LNCAP (cell line): ENCODE measurements at regions not wholly inside any gene's neighbourhood (a gene's known extent, or its start where the extent isn't known, plus 50 kb on each side); places are given as distances from the start of the nearest gene placed in this dataset.

ENCODE experiments used
- TF ChIP-seq, protein P1 (sequence below): fragments of 450-650 bp; IDR thresholded peaks from 2 replicates; pipeline ENCODE4 v1.5.1; 2017; ENCODE audit warnings: mild to moderate bottlenecking

DNA sequence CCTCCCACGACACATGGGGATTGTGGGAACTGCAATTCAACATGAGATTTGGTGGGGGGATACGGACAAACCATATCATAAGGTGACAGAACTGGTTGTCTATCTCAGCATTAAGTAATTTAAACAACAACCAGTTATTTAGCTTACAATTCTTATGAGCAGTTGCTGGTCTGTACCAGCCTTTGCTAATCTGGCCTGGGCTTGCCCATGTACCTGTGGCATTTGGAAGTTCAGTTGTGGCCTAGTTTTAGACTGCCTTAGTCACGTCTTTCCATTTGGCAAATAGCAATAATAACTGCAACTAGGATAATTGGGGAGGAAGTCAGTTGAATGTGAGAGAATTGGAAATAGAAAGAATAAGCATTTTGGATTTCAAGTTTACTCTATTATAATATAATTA, 441.8 kb upstream of the CXADR start:
- TF ChIP-seq, protein P1, sequence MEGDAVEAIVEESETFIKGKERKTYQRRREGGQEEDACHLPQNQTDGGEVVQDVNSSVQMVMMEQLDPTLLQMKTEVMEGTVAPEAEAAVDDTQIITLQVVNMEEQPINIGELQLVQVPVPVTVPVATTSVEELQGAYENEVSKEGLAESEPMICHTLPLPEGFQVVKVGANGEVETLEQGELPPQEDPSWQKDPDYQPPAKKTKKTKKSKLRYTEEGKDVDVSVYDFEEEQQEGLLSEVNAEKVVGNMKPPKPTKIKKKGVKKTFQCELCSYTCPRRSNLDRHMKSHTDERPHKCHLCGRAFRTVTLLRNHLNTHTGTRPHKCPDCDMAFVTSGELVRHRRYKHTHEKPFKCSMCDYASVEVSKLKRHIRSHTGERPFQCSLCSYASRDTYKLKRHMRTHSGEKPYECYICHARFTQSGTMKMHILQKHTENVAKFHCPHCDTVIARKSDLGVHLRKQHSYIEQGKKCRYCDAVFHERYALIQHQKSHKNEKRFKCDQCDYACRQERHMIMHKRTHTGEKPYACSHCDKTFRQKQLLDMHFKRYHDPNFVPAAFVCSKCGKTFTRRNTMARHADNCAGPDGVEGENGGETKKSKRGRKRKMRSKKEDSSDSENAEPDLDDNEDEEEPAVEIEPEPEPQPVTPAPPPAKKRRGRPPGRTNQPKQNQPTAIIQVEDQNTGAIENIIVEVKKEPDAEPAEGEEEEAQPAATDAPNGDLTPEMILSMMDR, result no peak

DNA sequence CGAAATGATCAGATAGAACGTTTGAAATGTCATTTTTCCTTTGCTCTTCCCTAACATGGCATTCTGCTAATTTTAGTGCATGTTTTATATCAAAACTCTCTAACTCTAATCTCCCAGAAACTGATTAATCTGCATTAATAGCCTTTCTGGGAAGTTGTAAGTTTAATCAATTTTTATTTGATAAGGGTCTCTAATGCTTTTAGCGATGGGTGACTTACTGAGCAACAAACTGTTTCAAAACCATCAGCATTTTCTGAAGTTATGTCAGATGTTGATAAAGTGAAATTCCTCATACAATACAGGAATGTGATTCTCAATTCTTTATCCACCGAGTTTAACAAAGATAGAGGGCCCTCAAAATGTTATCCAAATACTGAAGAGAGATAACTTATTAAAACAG, 431.6 kb upstream of the CXADR start:
- TF ChIP-seq, protein P1, result no peak

DNA sequence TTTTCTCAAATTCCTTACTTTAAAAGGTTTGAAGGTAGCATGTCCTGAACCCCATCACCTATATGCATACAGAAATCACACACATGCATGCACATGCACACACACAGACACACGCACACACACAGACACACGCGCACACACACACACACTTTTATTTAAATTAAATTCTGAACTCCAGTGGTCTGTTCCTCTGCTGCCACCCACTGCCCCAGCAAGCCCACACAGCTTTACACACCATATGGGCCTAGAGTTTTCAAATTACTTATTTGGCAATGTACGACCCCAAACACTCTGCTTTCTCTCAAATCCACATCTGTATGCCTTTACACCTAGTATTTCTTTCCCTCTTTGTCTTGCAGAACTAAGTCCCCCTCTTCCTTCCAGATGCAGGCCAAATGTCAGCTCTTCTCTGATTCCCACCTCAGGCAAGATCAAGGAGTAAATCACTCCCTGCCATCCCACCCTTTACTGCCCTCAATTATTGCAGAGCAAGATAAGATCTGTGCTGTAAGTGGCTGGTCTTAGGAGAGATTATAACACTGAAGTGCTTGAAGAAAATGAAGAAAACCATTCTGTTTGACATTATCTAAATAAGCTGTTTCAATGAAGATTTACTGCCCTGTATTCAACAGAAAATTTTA, 429.9 kb upstream of the CXADR start:
- TF ChIP-seq, protein P1, result no peak

DNA sequence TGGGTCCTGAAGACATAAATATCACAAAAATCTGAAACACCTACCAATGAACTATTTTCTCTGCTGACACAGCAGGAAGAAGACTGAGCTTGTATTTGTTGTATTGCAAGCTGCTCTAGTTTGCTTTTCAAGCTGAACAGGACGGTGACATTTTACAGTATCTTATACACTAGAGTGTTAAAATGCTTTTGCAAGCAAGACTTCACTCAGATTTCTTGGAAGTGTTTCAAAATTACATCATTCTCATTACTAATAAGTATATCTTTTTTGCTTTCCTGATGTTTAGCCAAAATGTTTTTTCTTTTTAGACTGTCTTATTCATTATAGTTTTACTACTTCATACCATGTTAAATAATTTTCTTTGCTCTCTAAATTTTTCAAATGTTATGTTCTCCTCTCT, 427.1 kb upstream of the CXADR start:
- TF ChIP-seq, protein P1, result no peak

DNA sequence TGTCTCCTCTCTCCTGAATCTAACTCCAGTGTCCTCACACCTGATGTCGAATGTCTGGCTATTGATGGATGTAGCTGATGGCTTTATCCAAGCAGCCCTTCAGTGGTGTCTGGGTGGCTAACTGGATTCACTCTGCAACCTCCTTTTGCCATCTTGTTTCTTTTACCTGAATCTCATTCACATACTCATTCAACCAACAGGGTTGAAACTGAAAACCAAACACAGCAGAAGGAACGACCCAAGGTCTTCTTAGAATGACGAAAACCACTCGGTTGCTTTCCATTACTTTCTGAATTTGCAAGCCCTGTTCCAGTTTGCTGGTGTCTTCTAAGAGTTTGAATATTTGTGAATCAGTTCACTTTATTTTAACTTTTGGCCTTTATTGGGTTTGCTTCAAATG, 424.3 kb upstream of the CXADR start:
- TF ChIP-seq, protein P1, result no peak

DNA sequence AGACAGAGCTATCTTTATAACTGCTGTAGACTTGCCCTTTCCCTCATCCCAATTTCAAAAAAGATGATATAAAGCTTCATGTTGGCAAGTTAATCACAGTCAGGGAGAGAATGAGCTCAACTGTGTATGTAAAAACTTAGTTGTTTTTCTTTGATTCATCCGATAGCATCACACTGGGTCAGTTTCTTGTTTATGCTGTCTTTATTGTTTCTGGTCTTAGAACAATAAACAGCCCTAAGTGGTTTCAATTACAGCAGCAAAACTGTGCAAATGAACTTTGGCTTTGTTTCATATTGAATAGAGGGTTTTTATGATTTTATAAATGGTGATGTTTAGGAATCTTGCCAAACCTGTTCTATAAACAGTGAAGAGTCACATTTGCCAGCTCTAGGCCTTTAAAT, 423.8 kb upstream of the CXADR start:
- TF ChIP-seq, protein P1, result no peak

DNA sequence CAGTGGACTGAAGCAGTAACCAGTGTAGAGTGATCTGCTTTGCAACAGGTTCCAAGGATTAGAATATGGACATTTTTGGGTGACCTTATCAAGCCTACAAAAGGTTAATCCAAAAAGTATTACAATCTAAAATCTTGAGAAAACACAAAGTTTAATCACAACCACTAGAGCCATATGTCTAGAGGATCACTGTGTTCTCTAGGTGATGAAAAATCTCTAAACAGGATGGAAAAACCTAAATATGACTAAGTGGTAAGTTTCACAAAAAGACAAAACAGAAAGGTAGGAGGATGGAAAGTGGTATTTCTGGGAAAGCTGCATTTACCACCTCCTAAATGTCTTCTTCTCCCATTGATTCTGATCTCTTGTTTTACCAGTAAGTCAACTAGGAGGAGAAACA, 411.1 kb upstream of the CXADR start:
- TF ChIP-seq, protein P1, result no peak

DNA sequence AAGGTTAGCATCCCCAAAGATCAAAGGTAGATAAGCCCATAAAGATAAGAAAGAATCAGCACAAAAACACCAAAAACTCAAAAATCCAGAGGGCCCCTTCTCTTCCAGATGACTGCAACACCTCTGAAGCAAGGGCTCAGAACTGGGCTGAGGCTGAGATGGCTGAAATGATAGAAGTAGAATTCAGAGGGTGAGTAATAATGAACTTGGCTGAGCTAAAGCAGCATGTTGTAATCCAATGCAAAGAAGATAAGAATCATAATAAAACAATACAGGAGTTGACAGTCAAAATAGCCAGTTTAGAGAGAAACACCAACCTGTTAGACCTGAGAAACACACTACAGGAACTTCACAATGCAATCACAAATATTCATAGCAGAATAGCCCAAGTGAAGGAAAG, 406.9 kb upstream of the CXADR start:
- TF ChIP-seq, protein P1, result no peak
